H1 (cell line): ENCODE measurements at regions not wholly inside any gene's neighbourhood (a gene's known extent, or its start where the extent isn't known, plus 50 kb on each side); places are given as distances from the start of the nearest gene placed in this dataset.
A peak's percentile ranks its signal among the peaks of the same experiment; 100 is the strongest.

Experiments used
- CTCF ChIA-PET: fragments of 300-600 bp; sonication (Branson Sonifier 250); formaldehyde crosslinking; loops from one replicate; lab custom pipeline; 2021; ENCODE audit not compliant: partially characterized antibody; lab: Charles Lee
- POLR2A ChIA-PET: fragments of 300-600 bp; sonication (Branson Sonifier 250); formaldehyde crosslinking; loops from one replicate; lab custom pipeline; 2021; ENCODE audit warnings: inconsistent platforms; ENCODE audit not compliant: partially characterized antibody; lab: Charles Lee
- DNase-seq, 2 experiments: peaks; one replicate each; pipeline versions ENCODE4 v3.0.0 to v3.0.0-alpha.2; 2010 to 2022; ENCODE audit warnings: low spot score in 2 of 2, low read depth in 1 of 2, mixed read lengths in 1 of 2
- FAIRE-seq: peaks from 2 replicates; lab custom pipeline; 2011; peaks lifted over from hg19 to GRCh38; lab: Jason Lieb, UNC
- H2AFZ ChIP-seq: 2 replicates; pipeline ENCODE4 v1.8.1; 2012; ENCODE audit warnings: low read length, inconsistent platforms
- H2AK5ac ChIP-seq: 2 replicates; pipeline ENCODE4 v1.6.1; 2013; ENCODE audit warnings: low read depth, low read length
- H2BK120ac ChIP-seq: replicated peaks from 2 replicates; pipeline ENCODE3; 2013; ENCODE audit warnings: low read depth, low read length, inconsistent platforms
- H2BK12ac ChIP-seq: 2 replicates; pipeline ENCODE4 v1.6.1; 2013; ENCODE audit warnings: low read depth, low read length
- H2BK15ac ChIP-seq: 2 replicates; pipeline ENCODE4 v1.6.1; 2013; ENCODE audit warnings: low read length
- H2BK20ac ChIP-seq: 2 replicates; pipeline ENCODE4 v1.6.1; 2013; ENCODE audit warnings: low read length
- H2BK5ac ChIP-seq: 2 replicates; pipeline ENCODE4 v1.6.1; 2013; ENCODE audit warnings: low read depth, low read length
- H3K14ac ChIP-seq: 2 replicates; pipeline ENCODE4 v1.6.1; 2013; ENCODE audit warnings: inconsistent platforms; ENCODE audit not compliant: insufficient read length
- H3K18ac ChIP-seq: 2 replicates; pipeline ENCODE4 v1.6.1; 2013; ENCODE audit warnings: low read length; ENCODE audit errors: extremely low read depth
- H3K23ac ChIP-seq: 2 replicates; pipeline ENCODE4 v1.6.1; 2013; ENCODE audit warnings: inconsistent platforms; ENCODE audit not compliant: insufficient read length
- H3K23me2 ChIP-seq: 2 replicates; pipeline ENCODE4 v1.6.1; 2013; ENCODE audit warnings: low read depth, low read length
- H3K27ac ChIP-seq: 2 replicates; pipeline ENCODE4 v1.6.1; 2011; ENCODE audit warnings: low read depth, low read length, inconsistent platforms
- H3K27me3 ChIP-seq, 4 experiments: replicated peaks in 1 of 4; 1 replicate in 1 of 4; 2 replicates in 3 of 4; pipeline versions ENCODE4 v1.6.1 to v1.8.1; 2011 to 2013; ENCODE audit warnings: low read length in 3 of 4, mild to moderate bottlenecking in 3 of 4, inconsistent platforms in 2 of 4, mixed read lengths in 2 of 4, moderate library complexity in 1 of 4; ENCODE audit not compliant: control insufficient read depth in 3 of 4, insufficient read depth in 3 of 4; ENCODE audit errors: extremely low read depth in 1 of 4
- H3K36me3 ChIP-seq, 4 experiments: 2 replicates each; pipeline versions ENCODE4 v1.6.1 to v1.8.1; 2011 to 2013; ENCODE audit warnings: mild to moderate bottlenecking in 4 of 4, low read length in 3 of 4, moderate library complexity in 2 of 4, control low read depth in 1 of 4, inconsistent platforms in 1 of 4; ENCODE audit not compliant: insufficient read depth in 4 of 4, control insufficient read depth in 2 of 4
- H3K4ac ChIP-seq: replicated peaks from 2 replicates; pipeline ENCODE3; 2013; ENCODE audit warnings: low read length, low read depth, mixed read lengths, inconsistent platforms; ENCODE audit not compliant: insufficient read length
- H3K4me1 ChIP-seq, 4 experiments: replicated peaks in 1 of 4; 1 replicate in 1 of 4; 2 replicates in 3 of 4; pipeline versions ENCODE4 v1.6.1 to v1.8.1; 2011 to 2013; ENCODE audit warnings: low read length in 3 of 4, inconsistent platforms in 2 of 4, mixed read lengths in 1 of 4; ENCODE audit not compliant: insufficient read depth in 4 of 4, control insufficient read depth in 3 of 4
- H3K4me2 ChIP-seq, 2 experiments: 2 replicates each; pipeline versions ENCODE4 v1.6.1 to v1.8.1; 2011 to 2013; ENCODE audit warnings: low read depth in 2 of 2, low read length in 2 of 2, control low read depth in 1 of 2, inconsistent platforms in 1 of 2, mild to moderate bottlenecking in 1 of 2; ENCODE audit not compliant: insufficient read depth in 1 of 2
- H3K4me3 ChIP-seq, 4 experiments: fragments of 200-600, 300-600 bp in 1 of 4; sonication (generic), shearing (Covaris generic), sonication (Bioruptor Twin) in 1 of 4; 2 replicates each; pipeline versions ENCODE4 v1.5.1 to v1.8.1; 2011 to 2016; ENCODE audit warnings: low read length in 4 of 4, low read depth in 3 of 4, control low read depth in 2 of 4, inconsistent platforms in 2 of 4, mild to moderate bottlenecking in 2 of 4, mixed read lengths in 1 of 4, moderate library complexity in 1 of 4; ENCODE audit not compliant: insufficient read depth in 2 of 4; ENCODE audit errors: extremely low read depth in 1 of 4
- H3K56ac ChIP-seq: replicated peaks from 2 replicates; pipeline ENCODE3; 2013; ENCODE audit warnings: low read depth, mild to moderate bottlenecking, mixed read lengths, low read length, inconsistent platforms; ENCODE audit not compliant: insufficient read length
- H3K79me1 ChIP-seq: 2 replicates; pipeline ENCODE4 v1.6.1; 2013; ENCODE audit warnings: low read depth, low read length, control low read depth
- H3K79me2 ChIP-seq, 2 experiments: 2 replicates each; pipeline versions ENCODE4 v1.6.1 to v1.8.1; 2012 to 2013; ENCODE audit warnings: low read length in 2 of 2, mild to moderate bottlenecking in 2 of 2, inconsistent platforms in 1 of 2; ENCODE audit not compliant: insufficient read depth in 2 of 2, control insufficient read depth in 1 of 2
- H3K9ac ChIP-seq, 4 experiments: replicated peaks in 1 of 4; 1 replicate in 1 of 4; 2 replicates in 3 of 4; pipeline versions ENCODE4 v1.6.1 to v1.8.1; 2011 to 2013; ENCODE audit warnings: low read depth in 3 of 4, low read length in 3 of 4, control low read depth in 2 of 4, mild to moderate bottlenecking in 2 of 4, moderate library complexity in 2 of 4, inconsistent platforms in 1 of 4; ENCODE audit errors: extremely low read depth in 1 of 4
- H3K9me3 ChIP-seq, 2 experiments: 2 replicates each; pipeline versions ENCODE4 v1.6.1 to v1.8.1; 2012 to 2013; ENCODE audit warnings: mild to moderate bottlenecking in 2 of 2, moderate library complexity in 2 of 2, control low read depth in 1 of 2, inconsistent platforms in 1 of 2, low read depth in 1 of 2, low read length in 1 of 2, mixed read lengths in 1 of 2; ENCODE audit not compliant: insufficient read depth in 2 of 2
- H4K20me1 ChIP-seq, 2 experiments: replicated peaks in 1 of 2; 2 replicates each; pipeline versions ENCODE3 to v1.8.1; 2011 to 2013; ENCODE audit warnings: inconsistent platforms in 2 of 2, low read length in 2 of 2, mild to moderate bottlenecking in 1 of 2; ENCODE audit not compliant: insufficient read depth in 2 of 2, control insufficient read depth in 1 of 2
- H4K5ac ChIP-seq: 2 replicates; pipeline ENCODE4 v1.6.1; 2013; ENCODE audit warnings: low read length, low read depth, mixed read lengths, inconsistent platforms; ENCODE audit not compliant: insufficient read length
- H4K8ac ChIP-seq: 2 replicates; pipeline ENCODE4 v1.8.0; 2013; ENCODE audit warnings: mild to moderate bottlenecking, moderate library complexity, low read length, inconsistent platforms; ENCODE audit not compliant: insufficient read depth; ENCODE audit errors: extremely low read depth
- H4K91ac ChIP-seq: replicated peaks from 2 replicates; pipeline ENCODE3; 2013; ENCODE audit warnings: low read length, mixed read lengths, inconsistent platforms; ENCODE audit not compliant: insufficient read length
- CHD1 ChIP-seq: IDR thresholded peaks from 2 replicates; pipeline ENCODE4 v1.6.1; 2012; ENCODE audit warnings: low read depth, low read length, improper control_type of control experiment
- CTBP2 ChIP-seq: IDR thresholded peaks from 2 replicates; pipeline ENCODE4 v1.7.0; 2011; ENCODE audit warnings: borderline replicate concordance, mild to moderate bottlenecking, moderate library complexity, mixed read lengths, low read length; ENCODE audit not compliant: insufficient read depth, insufficient read length
- RXRA ChIP-seq: IDR thresholded peaks from 2 replicates; pipeline ENCODE4 v1.6.1; 2011; ENCODE audit warnings: low read depth, mild to moderate bottlenecking, low read length, moderate library complexity; ENCODE audit not compliant: insufficient read depth
- TAF1 ChIP-seq: IDR thresholded peaks from 2 replicates; pipeline ENCODE4 v1.6.1; 2011; ENCODE audit warnings: mild to moderate bottlenecking, low read depth, low read length
- WGBS, 2 experiments: shearing (Covaris generic) in 1 of 2; methylation state at CpG; one replicate each; pipeline versions ENCODE4 v1.1.6 to v1.1.7; 2013 to 2015; ENCODE audit warnings: low lambda C conversion rate in 2 of 2, mixed read lengths in 2 of 2, inconsistent platforms in 1 of 2, low coverage in 1 of 2, missing lambda C conversion rate in 1 of 2; ENCODE audit not compliant: insufficient replicate concordance in 2 of 2, insufficient coverage in 1 of 2, insufficient read length in 1 of 2; ENCODE audit errors: extremely low coverage in 1 of 2, missing lambda C conversion rate in 1 of 2; 5-methylcytosine and 5-hydroxymethylcytosine counted together

DNA sequence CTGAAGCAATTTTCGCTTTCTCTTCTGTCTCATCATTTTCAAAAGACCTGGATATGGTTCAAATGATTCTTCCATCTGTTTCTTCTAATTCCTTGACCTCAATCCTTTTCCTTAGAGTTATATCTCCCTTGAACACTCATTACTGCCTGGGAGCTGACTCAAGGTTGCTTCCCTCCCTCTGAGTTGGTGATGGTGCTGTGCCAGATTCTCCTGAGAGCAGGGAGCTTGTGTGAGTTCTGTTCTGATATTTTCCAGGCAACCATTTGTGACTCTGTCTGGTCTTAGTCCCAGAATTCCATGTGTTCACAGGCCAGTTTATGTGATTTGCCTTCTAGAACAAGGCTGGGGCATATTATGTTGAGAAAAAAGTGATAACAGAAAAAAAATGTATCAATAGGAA, 505.1 kb upstream of the SYT1 start:
- Histone ChIP-seq H3K56ac (no peak overlapping the region), H3K4me1 (no peaks in the 10 kb centered on the region), H2BK12ac (no peak overlapping the region), H3K4ac (no peak overlapping the region), H3K4me2 (no peak overlapping the region), H3K9ac (no peak overlapping the region), H3K79me2 (no peaks in the 10 kb centered on the region), H3K9me3 (no peaks in the 10 kb centered on the region), H3K36me3 (no peaks in the 10 kb centered on the region), H3K23me2 (no peaks in the 10 kb centered on the region), H3K79me1 (no peaks in the 10 kb centered on the region), H3K18ac (no peak overlapping the region), H4K5ac (no peak overlapping the region), H3K14ac (no peak overlapping the region), H2BK120ac (no peak overlapping the region), H3K4me3 (no peak overlapping the region), H2AK5ac (no peak overlapping the region), H4K20me1 (no peaks in the 10 kb centered on the region), H2BK20ac (no peak overlapping the region), H3K27ac (no peak overlapping the region), H2AFZ (peak overlapping the region; percentile 57; the same call in 1 of the 2 replicates), H4K91ac (no peak overlapping the region), H4K8ac (no peak overlapping the region), H3K23ac (no peak overlapping the region), H2BK5ac (no peak overlapping the region), H2BK15ac (no peak overlapping the region), H3K27me3 (no peaks in the 10 kb centered on the region)
- FAIRE-seq (no peak), DNase-seq (no peak)
- ChIA-PET CTCF (no interaction called here), POLR2A (no interaction called here)
- WGBS, 2 experiments = 71% methylated on average over 1 of the region's 1 CpG; no CpG with 5 or more reads in 1 of the 2 experiments
- no peak for TF ChIP-seq TAF1
- TF ChIP-seq RXRA = no peak
- TF ChIP-seq CHD1 = no peak
- TF ChIP-seq CTBP2 = no peak
